Epithelial cell of esophagus (primary cell): ENCODE measurements at regions not wholly inside any gene's neighbourhood (a gene's known extent, or its start where the extent isn't known, plus 50 kb on each side); places are given as distances from the start of the nearest gene placed in this dataset.
A peak's percentile ranks its signal among the peaks of the same experiment; 100 is the strongest.

Experiments used
- DNase-seq: peaks from one replicate; pipeline ENCODE4 v3.0.0; 2010; ENCODE audit warnings: low read depth
- H3K4me3 ChIP-seq: 2 replicates; pipeline ENCODE4 v1.5.1; 2011; ENCODE audit warnings: mild to moderate bottlenecking, low read length, control low read depth
- TF ChIP-seq, protein P1 (sequence below): IDR thresholded peaks from 2 replicates; pipeline ENCODE4 v1.5.1; 2011; ENCODE audit warnings: low read depth, mild to moderate bottlenecking, low read length, control low read depth, inconsistent platforms; ENCODE audit not compliant: insufficient read depth; ENCODE audit errors: missing control alignments

DNA sequence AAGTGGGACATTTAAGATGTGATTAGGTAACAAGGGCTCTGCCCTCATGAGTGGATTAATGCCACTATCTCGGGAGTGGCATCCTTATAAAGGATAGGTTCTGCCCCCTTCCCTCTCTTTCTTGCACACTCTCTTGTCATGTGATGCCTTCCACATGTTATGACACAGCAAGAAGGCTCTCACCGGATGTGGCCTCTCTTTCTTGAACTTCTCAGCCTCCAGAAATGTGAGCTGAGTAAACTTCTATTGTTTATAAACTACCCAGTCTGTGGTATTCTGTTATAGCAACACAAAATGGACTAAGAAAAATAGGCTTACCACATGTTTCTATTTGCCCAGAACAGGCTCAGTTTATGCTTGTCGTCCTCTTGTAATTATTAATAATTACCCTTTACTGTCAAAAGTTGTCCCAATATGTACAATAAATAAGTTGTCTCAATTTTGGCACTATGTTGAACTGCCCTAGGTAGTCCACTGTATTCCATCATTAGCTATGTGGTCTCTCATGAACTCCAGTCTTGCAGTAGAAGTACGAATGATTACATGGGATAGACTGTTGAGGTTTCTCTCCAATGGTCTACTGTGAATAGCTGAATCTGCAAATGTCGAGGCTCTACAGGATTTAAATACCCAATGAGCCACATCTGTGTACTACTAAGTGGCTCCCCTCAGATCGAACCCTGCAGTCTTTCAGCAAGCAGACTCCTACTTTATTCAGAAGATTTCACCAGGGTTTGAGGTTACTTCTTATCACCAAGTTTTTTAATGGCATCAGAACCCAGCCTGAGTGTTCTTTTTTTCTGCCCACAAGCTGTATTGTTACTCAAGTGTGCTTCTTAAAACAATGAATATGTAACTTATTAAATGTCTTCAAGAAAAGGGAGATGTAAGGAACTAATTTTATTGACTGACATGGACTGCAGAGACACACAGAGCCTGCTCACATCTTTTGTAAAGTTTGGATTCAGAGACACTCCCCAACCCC is 102.0 kb upstream of the LEF1 start:
- TF ChIP-seq, protein P1, sequence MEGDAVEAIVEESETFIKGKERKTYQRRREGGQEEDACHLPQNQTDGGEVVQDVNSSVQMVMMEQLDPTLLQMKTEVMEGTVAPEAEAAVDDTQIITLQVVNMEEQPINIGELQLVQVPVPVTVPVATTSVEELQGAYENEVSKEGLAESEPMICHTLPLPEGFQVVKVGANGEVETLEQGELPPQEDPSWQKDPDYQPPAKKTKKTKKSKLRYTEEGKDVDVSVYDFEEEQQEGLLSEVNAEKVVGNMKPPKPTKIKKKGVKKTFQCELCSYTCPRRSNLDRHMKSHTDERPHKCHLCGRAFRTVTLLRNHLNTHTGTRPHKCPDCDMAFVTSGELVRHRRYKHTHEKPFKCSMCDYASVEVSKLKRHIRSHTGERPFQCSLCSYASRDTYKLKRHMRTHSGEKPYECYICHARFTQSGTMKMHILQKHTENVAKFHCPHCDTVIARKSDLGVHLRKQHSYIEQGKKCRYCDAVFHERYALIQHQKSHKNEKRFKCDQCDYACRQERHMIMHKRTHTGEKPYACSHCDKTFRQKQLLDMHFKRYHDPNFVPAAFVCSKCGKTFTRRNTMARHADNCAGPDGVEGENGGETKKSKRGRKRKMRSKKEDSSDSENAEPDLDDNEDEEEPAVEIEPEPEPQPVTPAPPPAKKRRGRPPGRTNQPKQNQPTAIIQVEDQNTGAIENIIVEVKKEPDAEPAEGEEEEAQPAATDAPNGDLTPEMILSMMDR: no peak
- H3K4me3 ChIP-seq: no peak overlapping the region
- peak; percentile 82 for DNase-seq

DNA sequence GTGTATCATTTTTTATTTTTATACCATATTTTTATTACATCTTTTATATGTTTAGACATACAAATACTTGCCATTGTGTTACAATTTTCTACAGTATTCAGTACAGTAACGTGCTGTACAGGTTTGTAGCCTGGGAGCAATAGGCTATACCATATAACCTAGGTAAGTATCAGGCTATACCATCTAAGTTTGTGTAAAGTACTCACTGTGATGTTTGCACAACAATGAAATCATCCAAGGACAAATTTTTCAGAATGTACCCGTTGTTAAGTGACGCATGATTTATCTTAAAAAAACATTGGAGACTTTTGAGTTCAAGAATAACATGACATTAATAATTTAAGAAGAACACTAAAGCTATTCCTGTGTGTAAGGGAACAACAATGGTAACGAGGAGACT is 96.0 kb upstream of the LEF1 start:
- no peak for DNase-seq
- TF ChIP-seq, protein P1: no peak
- no peak overlapping the region for H3K4me3 ChIP-seq

DNA sequence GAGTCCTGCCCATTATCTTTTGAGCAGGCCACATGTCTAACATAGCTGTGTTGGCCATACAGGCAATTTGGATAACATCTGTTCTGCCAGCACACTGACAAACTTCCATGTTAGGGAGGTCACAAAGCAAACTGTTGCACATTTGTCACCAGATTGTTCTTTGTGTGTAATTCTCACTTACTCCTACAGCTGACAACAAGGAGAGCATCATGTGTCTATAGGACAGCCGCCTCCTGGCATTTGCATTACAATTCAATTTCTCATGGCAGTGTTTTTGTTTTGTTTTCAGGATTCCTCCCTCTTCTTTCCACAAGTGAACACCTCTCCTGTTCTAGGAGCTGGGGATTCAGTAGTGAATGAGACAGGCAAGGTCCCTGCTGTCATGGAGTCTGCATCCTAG is 94.3 kb upstream of the LEF1 start:
- no peak for DNase-seq
- TF ChIP-seq, protein P1: no peak

DNA sequence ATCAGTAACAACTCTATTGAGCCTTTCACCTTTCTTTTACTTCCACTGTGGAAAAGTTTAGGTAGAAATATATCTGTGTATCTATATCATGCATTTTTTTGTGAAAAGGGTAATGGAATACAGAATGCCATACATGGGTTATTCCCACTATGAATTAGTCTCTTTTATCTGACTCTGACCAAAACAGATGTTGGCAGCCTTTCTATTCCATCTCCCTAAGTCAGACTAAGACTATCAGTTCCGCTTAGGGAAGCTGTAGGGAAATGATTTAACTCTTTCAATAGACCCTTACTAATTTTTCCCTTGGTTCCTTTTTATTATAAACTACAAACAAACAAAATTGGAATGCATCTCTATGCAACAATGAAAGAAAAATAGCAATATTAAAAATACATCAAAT is 92.3 kb upstream of the LEF1 start:
- TF ChIP-seq, protein P1: no peak
- no peak overlapping the region for H3K4me3 ChIP-seq
- DNase-seq: no peak

More for the DNA sequence above, 94.3 kb upstream of the LEF1 start:
- no peak overlapping the region for H3K4me3 ChIP-seq

DNA sequence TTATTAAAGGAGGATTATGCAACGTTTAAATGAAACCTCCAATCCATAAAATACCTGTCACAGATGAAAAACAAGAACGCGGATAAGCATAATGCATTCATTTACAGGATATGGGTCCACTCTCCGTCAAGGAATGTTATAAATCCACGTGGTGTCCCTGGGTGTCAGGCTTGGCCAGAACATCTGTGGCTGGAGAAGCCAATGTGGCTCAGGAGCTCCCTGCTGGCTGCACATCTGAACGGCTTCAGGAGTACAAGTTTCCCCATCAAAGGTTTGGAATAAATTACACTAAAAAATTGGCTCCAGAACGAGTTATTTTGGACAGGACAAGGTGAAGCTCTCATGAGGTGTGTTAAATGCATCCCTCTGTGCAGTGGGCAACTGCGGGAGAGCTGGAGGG is 87.8 kb upstream of the LEF1 start:
- TF ChIP-seq, protein P1: no peak
- DNase-seq: no peak
- H3K4me3 ChIP-seq: no peak overlapping the region

DNA sequence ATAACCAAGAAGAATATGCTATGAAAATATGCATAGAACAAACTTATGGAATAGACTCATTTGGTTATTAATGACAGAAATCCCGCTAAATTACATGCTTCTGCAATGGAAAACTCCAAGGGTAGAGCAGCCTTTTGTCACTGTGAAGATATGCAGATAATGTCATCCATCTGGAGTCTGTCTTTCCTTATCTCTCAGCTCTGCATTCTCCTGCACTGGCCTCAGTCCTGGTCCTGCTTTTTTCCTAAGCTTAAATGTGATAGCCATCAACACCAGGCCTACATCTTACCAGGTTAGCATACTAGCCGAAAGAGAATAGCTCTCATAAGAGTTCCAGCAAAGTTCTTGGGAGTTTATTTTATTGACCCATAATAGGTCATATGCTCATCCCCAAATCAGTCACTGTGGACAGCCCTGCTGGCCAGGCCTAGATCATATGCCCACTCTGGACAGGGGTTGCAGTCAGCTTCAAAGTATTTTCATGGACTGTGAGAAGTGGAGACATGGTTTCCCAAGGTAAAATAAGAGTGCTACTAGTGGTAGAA is 86.5 kb upstream of the LEF1 start:
- TF ChIP-seq, protein P1: no peak
- H3K4me3 ChIP-seq: no peak overlapping the region
- DNase-seq: no peak

DNA sequence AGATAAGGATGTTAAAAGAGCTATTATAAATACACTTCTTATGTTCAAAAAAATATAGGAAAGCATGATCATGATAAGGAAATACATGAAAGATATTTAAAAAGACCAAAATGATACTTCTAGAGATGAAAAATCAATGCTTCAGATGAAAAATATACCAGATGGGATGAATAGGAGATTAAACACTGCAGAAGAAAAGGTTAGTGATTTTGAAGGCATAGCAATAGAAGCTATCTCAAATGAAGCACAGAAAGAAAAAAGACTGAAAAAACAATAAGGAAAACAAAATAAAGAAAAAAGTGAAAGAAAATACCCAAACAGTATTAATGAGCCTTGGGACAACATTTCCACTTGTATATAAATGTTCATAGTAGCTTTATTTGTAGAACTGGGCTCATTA is 80.7 kb upstream of the LEF1 start:
- DNase-seq: no peak
- H3K4me3 ChIP-seq: no peak overlapping the region
- TF ChIP-seq, protein P1: no peak
